ENCODE measurements at regions not wholly inside any gene's neighbourhood (a gene's known extent, or its start where the extent isn't known, plus 50 kb on each side); places are given as distances from the start of the nearest gene placed in this dataset.

DNA sequence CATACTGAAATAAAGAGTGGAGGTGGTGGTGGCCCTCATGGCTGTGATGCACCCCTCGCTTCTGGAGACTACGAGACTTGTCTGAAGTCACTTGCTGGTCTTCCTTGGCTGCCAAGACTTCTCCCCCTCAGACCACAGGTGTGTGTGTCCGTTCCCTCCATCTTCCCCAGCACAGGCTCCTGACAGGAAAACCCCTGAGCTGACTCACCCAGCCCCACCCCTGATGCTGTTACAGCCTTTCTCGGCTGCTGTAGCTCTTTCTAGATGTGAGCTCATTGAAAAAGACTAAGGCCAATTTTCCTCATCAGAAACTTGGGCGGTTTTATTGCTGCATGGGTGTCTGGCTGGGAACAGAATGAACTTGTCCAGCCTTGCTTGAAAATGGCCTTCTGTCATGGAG lies 296.9 kb downstream of the TMEM114 start:
- TF ChIP-seq CTCF (IDR thresholded peaks at IDR 0.05; ENCODE audit: low read depth, low read length): no peak
- no peak for DNase-seq (ENCODE audit: extremely low read depth, low read depth)

GRCh38 chr16:8292271-8292670 lies 298.0 kb downstream of the TMEM114 start:
- TF ChIP-seq CTCF (IDR thresholded peaks at IDR 0.05; ENCODE audit: low read depth, low read length): no peak

DNA sequence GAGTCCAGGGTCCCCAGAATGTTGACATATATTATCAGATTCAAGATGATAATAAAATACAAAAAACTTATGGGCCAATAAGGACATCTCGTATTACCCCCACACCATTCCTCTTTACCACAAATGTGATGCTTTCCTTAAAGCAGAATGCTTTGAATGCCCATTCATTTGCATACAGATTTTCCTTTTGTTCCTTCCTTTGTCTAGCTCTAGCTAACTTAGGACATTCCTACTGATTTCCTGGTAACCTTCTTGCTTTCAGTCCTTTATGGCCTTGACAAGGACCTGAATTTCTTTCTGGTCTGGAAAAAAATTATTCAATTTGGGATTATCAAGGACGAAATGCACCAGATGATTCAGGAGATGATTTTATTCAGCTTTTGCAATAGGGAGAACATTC lies 304.0 kb downstream of the TMEM114 start:
- no peak for DNase-seq (ENCODE audit: extremely low read depth, low read depth)

More at GRCh38 chr16:8292271-8292670, 298.0 kb downstream of the TMEM114 start:
- no peak for DNase-seq (ENCODE audit: extremely low read depth, low read depth)

GRCh38 chr16:8283195-8283594 lies 307.1 kb downstream of the TMEM114 start:
- TF ChIP-seq CTCF (IDR thresholded peaks at IDR 0.05; ENCODE audit: low read depth, low read length): no peak
- DNase-seq (ENCODE audit: extremely low read depth, low read depth): no peak

More for the DNA sequence above, 304.0 kb downstream of the TMEM114 start:
- TF ChIP-seq CTCF (IDR thresholded peaks at IDR 0.05; ENCODE audit: low read depth, low read length): no peak

DNA sequence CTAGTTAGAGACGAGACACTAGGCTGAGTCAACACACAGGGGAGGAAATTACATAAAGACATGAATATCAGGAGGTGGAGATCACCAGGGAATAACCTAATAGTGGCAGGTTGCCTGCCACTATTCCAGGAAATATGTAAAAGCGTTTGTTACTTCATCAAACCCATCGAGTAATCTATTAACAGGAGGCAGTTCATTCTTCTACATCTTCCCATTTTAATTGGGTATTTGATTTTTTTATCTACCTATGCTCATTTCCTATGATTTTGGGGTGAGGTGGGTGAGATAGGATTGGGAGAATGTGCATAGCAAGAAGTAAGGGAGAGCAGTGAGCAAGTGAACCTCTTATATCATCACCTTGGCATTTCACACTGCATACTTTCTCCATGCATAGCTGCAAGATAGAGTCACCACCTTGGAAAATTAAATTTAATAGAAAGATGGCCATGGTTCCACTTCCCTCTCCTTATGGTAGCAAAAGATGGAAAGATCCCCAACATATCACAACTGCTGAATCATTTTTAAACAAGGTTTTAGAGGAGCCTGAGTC lies 312.2 kb downstream of the TMEM114 start:
- TF ChIP-seq CTCF (IDR thresholded peaks at IDR 0.05; ENCODE audit: low read depth, low read length): no peak
- no peak for DNase-seq (ENCODE audit: extremely low read depth, low read depth)

GRCh38 chr16:8271344-8271743 lies 319.0 kb downstream of the TMEM114 start:
- DNase-seq (ENCODE audit: extremely low read depth, low read depth): no peak
- no peak for TF ChIP-seq CTCF (IDR thresholded peaks at IDR 0.05; ENCODE audit: low read depth, low read length)

DNA sequence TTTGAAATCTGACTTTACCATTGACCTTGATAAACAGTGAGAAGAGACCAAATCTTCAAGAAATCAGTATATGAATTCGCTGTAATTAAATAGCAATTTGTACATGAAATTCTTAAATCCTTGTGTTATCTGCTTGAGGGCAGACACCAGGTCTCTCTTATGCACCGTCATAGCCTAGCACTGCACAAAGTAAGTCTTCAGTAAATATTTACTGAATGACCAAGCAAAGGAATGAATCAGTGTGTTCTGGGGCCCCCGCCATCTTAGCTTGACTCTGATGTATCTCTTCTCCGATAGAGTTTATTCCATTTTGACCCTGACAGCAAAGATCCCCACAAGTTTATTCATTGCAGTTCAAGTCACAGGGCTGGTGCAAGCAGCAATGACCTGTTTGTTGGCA lies 328.0 kb downstream of the TMEM114 start:
- DNase-seq (ENCODE audit: extremely low read depth, low read depth): no peak
- TF ChIP-seq CTCF (IDR thresholded peaks at IDR 0.05; ENCODE audit: low read depth, low read length): no peak
